ENCODE measurements at regions not wholly inside any gene's neighbourhood (a gene's known extent, or its start where the extent isn't known, plus 50 kb on each side); places are given as distances from the start of the nearest gene placed in this dataset.
A peak's percentile ranks its signal among the peaks of the same experiment; 100 is the strongest.

GRCh38 chr1:115428676-115429075 is 90.6 kb upstream of the NGF start:
- 88 to 100% methylated on average over 1 of the region's 1 CpG for WGBS, 2 donors (ENCODE audit: low coverage in 1 of 2)
- Histone ChIP-seq H3K27ac (no peak overlapping the region), H3K4me1 (no peaks in the 10 kb centered on the region), H3K36me3 (no peaks in the 10 kb centered on the region), H3K9me3 (no peaks in the 10 kb centered on the region), H3K4me3 (no peak overlapping the region), H3K27me3 (no peaks in the 10 kb centered on the region)
- TF ChIP-seq POLR2A (IDR thresholded peaks at IDR 0.05) (no peak), CTCF (IDR thresholded peaks at IDR 0.05) (no peak), POLR2AphosphoS5 (IDR thresholded peaks at IDR 0.05) (no peak), EP300 (IDR thresholded peaks at IDR 0.05) (no peak)
- ATAC-seq = no peak

GRCh38 chr1:115428256-115428655 is 90.2 kb upstream of the NGF start:
- TF ChIP-seq POLR2A (IDR thresholded peaks at IDR 0.05) (no peak), POLR2AphosphoS5 (IDR thresholded peaks at IDR 0.05) (no peak)
- Histone ChIP-seq H3K27me3 (no peaks in the 10 kb centered on the region), H3K27ac (no peak overlapping the region), H3K36me3 (no peaks in the 10 kb centered on the region), H3K4me1 (no peaks in the 10 kb centered on the region), H3K9me3 (no peaks in the 10 kb centered on the region), H3K4me3 (no peak overlapping the region)
- whole genome bisulfite sequencing, 2 donors (ENCODE audit: low coverage in 1 of 2) = 79 to 85% methylated on average over 2 of the region's 2 CpGs
- ATAC-seq = no peak

GRCh38 chr1:115426956-115427355 is 88.9 kb upstream of the NGF start:
- no peak for ATAC-seq
- no peaks in the 10 kb centered on the region for H3K36me3 ChIP-seq
- 89 to 93% methylated on average over 5 of the region's 5 CpGs for WGBS, 2 donors (ENCODE audit: low coverage in 1 of 2)
- no peak overlapping the region for H3K27ac ChIP-seq
- no peaks in the 10 kb centered on the region for H3K4me1 ChIP-seq
- no peaks in the 10 kb centered on the region for H3K27me3 ChIP-seq
- no peaks in the 10 kb centered on the region for H3K9me3 ChIP-seq
- TF ChIP-seq CTCF (IDR thresholded peaks at IDR 0.05) (no peak), POLR2AphosphoS5 (IDR thresholded peaks at IDR 0.05) (no peak), POLR2A (IDR thresholded peaks at IDR 0.05) (no peak), EP300 (IDR thresholded peaks at IDR 0.05) (no peak)
- H3K4me3 ChIP-seq = no peak overlapping the region

- no peak overlapping the region for H3K27ac ChIP-seq
Observed at GRCh38 chr1:115426231-115426771, 88.3 kb upstream of the NGF start.

GRCh38 chr1:115425442-115425841 is 87.4 kb upstream of the NGF start:
- no peak overlapping the region for H3K4me3 ChIP-seq
- TF ChIP-seq EP300 (IDR thresholded peaks at IDR 0.05) = no peak
- TF ChIP-seq POLR2AphosphoS5 (IDR thresholded peaks at IDR 0.05) = no peak
- TF ChIP-seq CTCF (IDR thresholded peaks at IDR 0.05) = no peak
- TF ChIP-seq POLR2A (IDR thresholded peaks at IDR 0.05) = no peak
- H3K27ac ChIP-seq = no peak overlapping the region
- H3K4me1 ChIP-seq = no peaks in the 10 kb centered on the region
- 80 to 84% methylated on average over 3 to 4 of the region's 5 CpGs for WGBS, 2 donors (ENCODE audit: low coverage in 1 of 2)
- no peaks in the 10 kb centered on the region for H3K27me3 ChIP-seq
- no peaks in the 10 kb centered on the region for H3K9me3 ChIP-seq
- ATAC-seq = no peak
- H3K36me3 ChIP-seq = no peaks in the 10 kb centered on the region

More at GRCh38 chr1:115426231-115426771, 88.3 kb upstream of the NGF start:
- Histone ChIP-seq H3K4me3 (no peak overlapping the region), H3K27me3 (no peaks in the 10 kb centered on the region), H3K4me1 (no peaks in the 10 kb centered on the region), H3K9me3 (no peaks in the 10 kb centered on the region), H3K36me3 (no peaks in the 10 kb centered on the region)
- TF ChIP-seq CTCF (IDR thresholded peaks at IDR 0.05) (no peak), EP300 (IDR thresholded peaks at IDR 0.05) (no peak), POLR2AphosphoS5 (IDR thresholded peaks at IDR 0.05) (no peak), POLR2A (IDR thresholded peaks at IDR 0.05) (no peak)
- no CpG with 5 or more reads among the region's 6 CpGs for WGBS, 2 donors (ENCODE audit: low coverage in 1 of 2)
- peak; percentile 53 for ATAC-seq
